Left ventricle myocardium superior (tissue), 1 donor: ENCODE measurements at regions not wholly inside any gene's neighbourhood (a gene's known extent, or its start where the extent isn't known, plus 50 kb on each side); places are given as distances from the start of the nearest gene placed in this dataset.
"Not testable (repeated sequence)": the region's sequence is repeated elsewhere in the genome, so short reads cannot be mapped to it uniquely, and the experiment has no call there.

Source experiments
- ATAC-seq: fragments of 200-7000 bp; cut with Tn5 transposase; one replicate; pipeline ENCODE4 v1.9.1; 2020; ENCODE audit warnings: mild to moderate bottlenecking, moderate library complexity
- DNase-seq: peaks from one replicate; pipeline ENCODE4 v3.0.0-alpha.2; 2020
- intact Hi-C: fragments of 100-400 bp; cut with micrococcal nuclease; formaldehyde crosslinking; loops from one replicate; pipeline ENCODE4 v1.11.0; 2022
- donor health status: DM: no; HTN: yes; CAD: no; lungs with severe emphysema.

DNA sequence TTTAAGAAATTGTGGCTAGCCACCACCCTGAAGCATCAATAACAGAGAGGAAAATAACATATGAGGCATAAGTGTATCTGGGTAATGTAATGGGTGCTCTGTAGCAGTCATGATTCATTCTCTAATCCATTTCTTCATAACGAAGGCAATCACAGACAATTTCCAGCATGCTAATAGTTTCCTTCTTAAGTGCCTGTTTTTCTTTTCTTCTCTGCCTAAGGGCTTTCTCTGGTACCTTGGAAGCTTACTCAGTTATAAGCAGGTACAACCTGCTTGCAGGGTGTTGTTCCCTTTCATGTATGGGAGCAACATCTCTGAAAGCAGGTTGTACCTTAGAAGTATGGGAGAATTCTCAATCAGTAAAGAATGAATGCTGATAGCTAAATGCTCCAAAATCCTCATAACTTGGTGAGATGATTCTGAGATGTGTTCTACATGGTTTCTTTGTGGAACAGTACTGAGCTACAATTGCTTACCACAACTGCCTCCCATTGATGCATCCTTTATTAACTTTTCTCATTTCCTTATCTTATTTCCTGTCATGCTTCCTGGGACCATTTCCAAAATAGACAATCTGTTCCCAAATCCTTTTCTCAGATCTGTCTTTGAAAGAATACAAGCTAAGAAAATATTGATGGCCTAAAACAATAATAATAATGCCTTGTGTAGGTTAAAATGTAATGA is 247.6 kb downstream of the PAPSS1 start:
- no peak for DNase-seq
- intact Hi-C loops = no loop called here

DNA sequence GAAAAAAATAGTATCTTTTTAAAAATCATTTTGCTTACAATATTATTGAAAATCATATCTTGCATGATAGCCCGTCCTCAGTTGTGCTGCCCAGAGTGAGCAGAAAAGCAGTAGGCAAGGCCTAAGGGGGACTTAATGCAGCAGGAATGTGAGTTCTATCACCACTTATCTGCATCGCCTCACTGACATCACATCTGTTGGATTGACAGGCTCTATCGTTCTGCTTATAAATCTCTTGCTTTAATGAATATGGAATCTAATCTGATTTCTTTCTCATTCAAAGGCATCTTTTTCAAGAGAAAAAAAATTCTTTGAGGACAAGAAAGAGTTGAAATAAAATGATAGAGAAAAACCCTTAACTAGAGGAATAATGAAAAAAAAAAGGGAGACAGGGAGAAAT is 249.9 kb downstream of the PAPSS1 start:
- DNase-seq = no peak
- no peak for ATAC-seq
- intact Hi-C loops = no loop called here

More for the DNA sequence above, 247.6 kb downstream of the PAPSS1 start:
- no peak for ATAC-seq

DNA sequence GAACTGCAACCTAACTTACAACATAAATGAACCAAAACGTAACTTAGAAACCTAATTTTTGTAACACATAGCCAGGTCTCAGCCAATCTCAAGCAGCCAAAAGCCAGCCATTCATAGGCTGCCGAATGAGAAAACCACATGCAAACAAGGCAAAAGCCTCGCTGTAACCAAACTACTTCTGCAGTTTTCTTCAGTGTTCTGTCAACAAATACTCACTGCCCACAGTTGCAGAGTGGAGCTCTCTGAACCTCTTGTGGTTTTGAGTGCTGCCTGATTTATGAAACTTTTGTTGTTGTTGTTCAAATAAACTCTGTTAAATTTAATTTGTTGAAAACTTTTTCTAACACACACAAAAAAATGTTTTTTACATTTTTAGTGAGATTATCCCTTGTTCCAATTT is 251.2 kb downstream of the PAPSS1 start:
- intact Hi-C loops = no loop called here
- DNase-seq (no peak), ATAC-seq (no peak)

DNA sequence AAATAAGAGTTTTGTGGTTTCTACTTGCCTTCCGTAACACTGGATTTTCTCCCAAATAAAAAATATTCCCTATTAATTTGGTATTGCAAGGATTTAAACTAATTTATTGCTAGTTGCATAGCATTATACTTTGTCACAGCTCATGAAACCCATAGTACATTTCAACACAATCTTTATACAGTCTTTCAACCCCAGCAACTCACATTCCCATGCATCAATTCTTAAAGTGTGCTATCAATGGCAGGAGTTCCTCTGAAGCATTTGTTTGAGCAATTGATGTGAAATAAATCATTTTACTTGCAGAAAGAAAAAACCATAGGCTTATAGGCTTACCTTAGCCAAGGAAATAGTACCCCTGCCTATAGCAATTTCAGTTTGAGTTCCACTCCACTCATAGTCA is 251.9 kb downstream of the PAPSS1 start:
- no peak for ATAC-seq
- intact Hi-C loops = no loop called here

GRCh38 chr4:107467461-107467860 is 252.6 kb downstream of the PAPSS1 start:
- intact Hi-C loops = no loop called here
- DNase-seq = no peak
- no peak for ATAC-seq

More for the DNA sequence above, 251.9 kb downstream of the PAPSS1 start:
- no peak for DNase-seq

DNA sequence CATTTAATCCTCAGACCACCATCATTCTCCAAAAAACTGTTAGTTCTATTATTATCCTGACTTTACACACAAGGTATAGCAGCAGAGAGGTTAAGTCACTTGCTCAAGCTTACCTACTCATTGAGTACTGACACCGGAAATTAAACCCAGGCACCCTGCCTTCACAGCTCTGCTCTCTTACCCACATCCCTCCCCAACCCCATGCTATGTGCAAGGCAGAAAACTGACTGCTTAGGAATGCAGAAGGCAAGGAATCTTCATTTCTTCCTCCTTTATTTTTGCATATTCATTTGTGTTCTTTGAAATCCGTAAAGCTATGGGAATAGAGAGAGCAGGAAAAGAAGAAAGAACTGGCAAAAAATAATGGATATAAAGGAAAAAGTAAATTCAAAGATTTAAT is 261.8 kb downstream of the PAPSS1 start:
- ATAC-seq (no peak), DNase-seq (no peak)
- intact Hi-C loops = no loop called here

DNA sequence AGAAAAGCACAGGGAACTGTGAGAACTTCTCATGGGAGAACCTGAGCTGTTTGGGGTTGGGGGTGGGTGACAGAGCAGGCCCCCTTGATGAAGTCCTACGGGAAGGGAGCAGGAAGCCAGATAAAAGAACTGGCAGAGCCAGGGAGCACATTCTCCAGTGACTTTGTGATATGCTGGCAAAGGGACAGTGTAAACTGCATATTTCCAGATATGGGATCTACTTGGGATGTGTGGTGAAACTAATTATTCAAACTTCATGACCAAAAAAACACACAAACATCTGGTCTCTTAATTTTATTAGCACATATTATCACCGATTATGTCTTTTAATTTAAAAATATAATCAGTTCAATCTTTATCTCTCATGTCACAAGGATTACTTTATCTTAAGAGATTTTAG is 266.0 kb downstream of the PAPSS1 start:
- ATAC-seq = no peak
- DNase-seq = no peak
- intact Hi-C loops = no loop called here

DNA sequence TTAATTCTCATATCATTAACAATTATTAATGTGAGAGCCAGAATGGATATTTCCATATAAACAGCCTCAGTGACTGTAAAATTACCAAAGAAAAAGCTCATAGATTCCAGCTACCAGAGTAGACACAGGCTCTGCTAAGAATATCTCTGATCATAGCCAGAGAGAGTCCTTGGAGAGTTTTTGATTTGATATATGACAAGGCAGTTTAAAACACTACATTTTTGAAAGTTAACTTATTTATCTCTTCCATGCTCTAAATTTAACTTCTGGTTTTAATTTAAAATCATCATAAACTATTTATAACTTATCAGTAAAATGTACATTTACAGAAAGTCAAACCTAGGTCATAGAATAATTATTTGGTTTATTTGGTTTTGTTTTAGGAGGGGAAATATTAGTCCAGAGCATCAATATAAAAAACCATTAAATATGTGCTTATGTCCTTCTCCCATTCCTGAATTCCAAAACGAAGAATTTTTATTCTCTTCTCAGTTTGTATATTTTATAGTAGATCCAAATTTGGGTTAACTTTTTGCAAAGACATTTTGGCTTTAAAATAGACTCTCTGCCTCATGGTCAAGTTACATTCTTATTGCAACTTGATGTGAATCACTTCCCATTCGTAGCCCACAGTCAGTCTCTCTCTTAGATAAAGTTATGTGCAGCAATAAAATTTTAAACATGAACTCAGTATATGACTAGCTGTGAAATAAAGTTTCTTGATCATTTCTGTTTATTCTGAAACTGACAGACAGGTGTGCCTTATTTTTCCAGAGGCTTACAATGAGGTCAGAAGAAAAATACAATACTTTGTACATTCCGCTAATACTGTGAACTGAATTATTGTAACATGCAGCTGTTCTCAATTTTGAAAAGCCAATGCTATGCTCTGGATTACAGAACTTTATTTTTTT is 267.1 kb downstream of the PAPSS1 start:
- DNase-seq (no peak), ATAC-seq (no peak)
- intact Hi-C loops = no loop called here

DNA sequence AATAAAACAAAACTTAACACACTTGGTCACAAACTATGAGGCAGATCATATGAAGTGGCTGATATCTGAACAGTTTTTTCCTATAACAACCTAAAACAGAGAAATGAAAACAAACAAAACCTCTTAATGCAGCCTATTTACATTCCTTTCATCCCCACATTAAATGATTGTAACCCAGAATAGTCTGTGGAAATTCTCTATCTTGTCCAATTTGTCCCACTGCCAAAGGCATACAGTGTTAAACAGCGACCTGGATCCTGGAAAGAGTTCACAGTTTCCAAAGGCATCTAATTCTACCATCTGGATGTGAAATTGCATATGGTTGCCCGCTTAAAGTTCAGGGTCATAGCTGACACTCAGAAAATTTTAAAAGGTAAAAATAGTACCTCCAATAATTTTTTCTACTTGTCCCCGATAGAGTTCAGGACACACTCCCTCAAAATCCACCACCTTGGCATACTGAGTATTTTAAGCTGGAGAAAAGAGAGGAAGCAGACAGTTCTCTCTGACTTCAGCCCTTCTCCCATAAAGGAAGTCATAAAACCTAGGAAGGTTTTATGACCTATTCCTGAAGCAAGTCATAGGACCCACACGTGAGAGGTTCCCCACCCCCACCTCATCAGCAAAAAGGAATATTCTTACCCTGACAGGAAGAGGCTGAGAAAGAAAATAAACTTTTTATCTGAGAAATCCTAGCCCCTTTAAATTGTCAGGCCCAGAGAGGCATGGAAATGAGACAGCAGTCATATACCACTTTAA is 270.2 kb downstream of the PAPSS1 start:
- ATAC-seq = no peak
- DNase-seq = no peak
- intact Hi-C loops = no loop called here

DNA sequence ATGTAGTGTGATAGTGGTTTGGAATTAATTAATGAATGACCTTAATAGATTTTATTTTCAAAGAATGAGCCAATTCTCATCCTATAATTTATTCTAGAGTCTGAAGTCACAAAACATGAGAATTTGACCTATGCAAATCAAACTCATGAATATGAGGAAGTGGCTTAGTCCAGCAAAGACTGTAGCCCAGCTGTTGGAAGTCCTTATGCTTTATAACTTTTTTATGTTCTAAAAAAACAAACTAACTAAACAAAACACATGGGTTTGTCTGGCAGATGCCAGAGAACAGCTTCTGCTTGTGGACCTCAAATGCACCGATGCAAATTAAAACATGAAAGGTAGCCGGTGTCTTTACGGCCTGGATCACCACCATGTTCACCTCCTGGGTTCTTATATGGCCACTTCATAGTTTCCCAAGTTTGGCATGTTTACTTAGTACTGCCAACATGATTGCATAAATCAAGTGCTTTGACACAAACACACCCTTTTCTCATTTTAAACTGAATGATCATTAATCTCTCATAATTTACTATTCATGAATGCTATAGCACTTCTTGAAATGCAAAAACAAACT is 277.4 kb downstream of the PAPSS1 start:
- ATAC-seq (no peak), DNase-seq (no peak)
- intact Hi-C loops = no loop called here

GRCh38 chr4:107439401-107439800 is 280.6 kb downstream of the PAPSS1 start:
- ATAC-seq = no peak
- intact Hi-C loops = no loop called here
- DNase-seq = no peak

GRCh38 chr4:107436471-107436870 is 283.6 kb downstream of the PAPSS1 start:
- intact Hi-C loops, DNase-seq, ATAC-seq: not testable (repeated sequence)

- no peak for ATAC-seq
- no peak for DNase-seq
- intact Hi-C loops = no loop called here
Observed at GRCh38 chr4:107432451-107432850, 287.6 kb downstream of the PAPSS1 start.

DNA sequence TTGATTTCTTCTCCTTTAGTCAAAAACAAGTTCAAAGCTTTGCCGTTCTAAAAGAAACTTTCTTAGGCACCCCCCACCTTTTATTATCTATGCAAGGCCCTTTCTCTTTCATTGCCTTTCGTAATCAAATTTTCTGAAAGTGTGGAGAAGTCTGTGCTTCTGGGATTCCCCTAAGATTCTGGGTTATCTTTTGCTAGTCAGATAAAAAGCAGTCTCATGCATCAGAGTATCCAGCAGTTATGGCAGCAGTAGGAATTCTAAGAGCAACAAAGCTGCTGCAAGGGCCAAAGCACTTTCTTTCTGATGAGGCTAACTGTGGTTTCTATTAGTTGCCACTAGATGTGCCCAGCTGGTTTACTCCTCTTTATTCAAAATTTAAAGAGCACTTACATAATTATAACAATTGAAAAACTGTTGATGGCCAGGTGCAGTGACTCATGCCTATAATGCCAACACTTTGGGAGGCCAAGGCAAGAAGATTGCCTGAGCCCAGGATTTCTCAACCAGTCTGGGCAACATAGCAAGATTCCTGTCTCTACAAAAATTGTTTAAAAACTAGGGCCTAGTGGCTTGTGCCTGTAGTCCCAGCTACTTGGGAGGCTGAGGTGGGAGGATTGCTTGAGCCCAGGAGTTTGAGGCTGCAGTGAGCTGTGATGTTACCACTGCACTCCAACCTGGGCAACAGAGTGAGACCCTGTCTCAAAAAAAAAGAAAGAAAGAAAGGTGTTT is 296.2 kb downstream of the PAPSS1 start:
- intact Hi-C loops = no loop called here
- no peak for ATAC-seq
- DNase-seq = no peak

GRCh38 chr4:107419536-107419935 is 300.5 kb downstream of the PAPSS1 start:
- ATAC-seq, DNase-seq, intact Hi-C loops: not testable (repeated sequence)

- intact Hi-C loops = no loop called here
- DNase-seq (no peak), ATAC-seq (no peak)
Observed at GRCh38 chr4:107419052-107419451, 301.0 kb downstream of the PAPSS1 start.

DNA sequence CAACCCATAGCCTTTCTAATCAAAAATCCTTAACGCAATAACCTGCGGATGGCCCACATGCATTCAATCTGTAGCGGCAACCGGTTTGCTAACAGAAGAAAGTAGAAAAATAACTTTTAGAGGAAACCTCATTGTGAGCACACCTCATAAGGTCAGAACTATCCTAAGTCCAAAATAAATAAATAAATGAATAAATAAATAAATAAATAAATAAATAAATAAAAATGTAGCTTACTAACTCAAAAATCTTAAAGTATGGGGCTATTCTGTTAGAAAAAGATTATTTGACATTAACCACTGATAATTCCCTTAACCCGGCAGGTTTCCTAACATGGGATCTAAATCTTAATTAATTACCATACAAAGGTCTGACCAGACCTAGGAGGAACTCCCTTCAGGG is 304.5 kb downstream of the PAPSS1 start:
- ATAC-seq, intact Hi-C loops, DNase-seq: not testable (repeated sequence)

- DNase-seq, intact Hi-C loops, ATAC-seq: not testable (repeated sequence)
Observed at GRCh38 chr4:107409872-107410271, 310.2 kb downstream of the PAPSS1 start.

DNA sequence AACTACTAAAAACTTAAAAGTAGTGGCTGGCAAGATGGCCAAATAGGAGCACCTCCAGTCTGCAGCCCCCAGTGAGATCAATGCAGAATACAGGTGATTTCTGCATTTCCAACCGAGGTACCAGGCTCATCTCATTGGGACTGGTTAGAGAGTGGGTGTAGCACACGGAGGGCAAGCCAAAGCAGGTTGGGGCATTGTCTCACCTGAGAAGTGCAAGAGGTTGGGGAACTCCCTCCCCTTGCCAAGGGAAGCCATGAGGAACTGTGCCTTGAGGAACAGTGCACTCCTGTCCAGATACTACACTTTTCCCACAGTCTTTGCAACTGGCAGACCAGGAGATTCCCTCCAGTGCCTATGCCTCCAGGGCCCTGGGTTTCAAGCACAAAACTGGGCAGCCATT is 311.1 kb downstream of the PAPSS1 start:
- ATAC-seq (no peak), DNase-seq (no peak)
- intact Hi-C loops = no loop called here
